GM23338 (cell line): ENCODE measurements at regions not wholly inside any gene's neighbourhood (a gene's known extent, or its start where the extent isn't known, plus 50 kb on each side); places are given as distances from the start of the nearest gene placed in this dataset.

Source experiments
- ATAC-seq: fragments of 200-7000 bp; cut with Tn5 transposase; 3 replicates; pipeline ENCODE4 v1.9.1; 2020
- DNase-seq: peaks from one replicate; pipeline ENCODE4 v3.0.0-alpha.2; 2015; ENCODE audit warnings: low spot score
- H2AFZ ChIP-seq: fragments of 200-600 bp; sonication (generic); 2 replicates; pipeline ENCODE4 v1.8.0; 2016; ENCODE audit warnings: antibody characterized with exemption, mild to moderate bottlenecking, moderate library complexity
- H3F3A ChIP-seq: fragments of 200-600 bp; sonication (generic); replicated peaks from 2 replicates; pipeline ENCODE4 v1.8.0; 2017; ENCODE audit warnings: antibody characterized with exemption, mixed run types, low read depth
- H3K27ac ChIP-seq: fragments of 200-600 bp; sonication (generic); 2 replicates; pipeline ENCODE4 v1.6.1; 2016; ENCODE audit warnings: low read depth
- H3K27me3 ChIP-seq: fragments of 200-600 bp; sonication (generic); 2 replicates; pipeline ENCODE4 v1.8.0; 2016; ENCODE audit warnings: mild to moderate bottlenecking, mixed run types, moderate library complexity; ENCODE audit not compliant: insufficient read depth
- H3K36me3 ChIP-seq: fragments of 200-600 bp; sonication (generic); 2 replicates; pipeline ENCODE4 v1.8.0; 2016; ENCODE audit warnings: mild to moderate bottlenecking; ENCODE audit not compliant: insufficient read depth
- H3K4me1 ChIP-seq: fragments of 200-600 bp; sonication (generic); 2 replicates; pipeline ENCODE4 v1.8.0; 2016; ENCODE audit warnings: mild to moderate bottlenecking, moderate library complexity; ENCODE audit not compliant: insufficient read depth
- H3K4me2 ChIP-seq: fragments of 200-600 bp; sonication (generic); 2 replicates; pipeline ENCODE4 v1.7.1; 2017; ENCODE audit warnings: mixed run types
- H3K4me3 ChIP-seq: fragments of 200-600 bp; sonication (generic); 2 replicates; pipeline ENCODE4 v1.6.1; 2016; ENCODE audit warnings: mixed run types
- H3K79me2 ChIP-seq: fragments of 200-600 bp; sonication (generic); replicated peaks from 2 replicates; pipeline ENCODE4 v1.8.0; 2017; ENCODE audit warnings: mild to moderate bottlenecking; ENCODE audit not compliant: insufficient read depth
- H3K9me2 ChIP-seq: fragments of 200-600 bp; sonication (generic); 2 replicates; pipeline ENCODE4 v1.8.0; 2017; ENCODE audit not compliant: insufficient read depth
- H4K20me1 ChIP-seq: fragments of 200-600 bp; sonication (generic); replicated peaks from 2 replicates; pipeline ENCODE4 v1.8.0; 2017; ENCODE audit warnings: mild to moderate bottlenecking; ENCODE audit not compliant: insufficient read depth
- H3K27ac Mint-ChIP-seq: 2 replicates; pipeline ENCODE4 v1.8.0; 2020; ENCODE audit warnings: inconsistent platforms, mild to moderate bottlenecking, moderate library complexity, mixed read lengths
- H3K27me3 Mint-ChIP-seq: 3 replicates; pipeline ENCODE4 v1.8.0; 2022; ENCODE audit warnings: low read depth, mild to moderate bottlenecking, moderate library complexity, mixed read lengths, inconsistent platforms; ENCODE audit not compliant: insufficient read depth, poor library complexity
- H3K36me3 Mint-ChIP-seq: 3 replicates; pipeline ENCODE4 v1.8.0; 2021; ENCODE audit warnings: low read depth, mild to moderate bottlenecking, inconsistent platforms, moderate library complexity, mixed read lengths
- H3K4me1 Mint-ChIP-seq: 3 replicates; pipeline ENCODE4 v1.8.0; 2020; ENCODE audit warnings: mild to moderate bottlenecking, inconsistent platforms, mixed read lengths
- H3K4me3 Mint-ChIP-seq: 3 replicates; pipeline ENCODE4 v1.8.0; 2021; ENCODE audit warnings: moderate library complexity, mild to moderate bottlenecking, inconsistent platforms, mixed read lengths
- H3K9me3 Mint-ChIP-seq: 3 replicates; pipeline ENCODE4 v1.8.0; 2020; ENCODE audit warnings: moderate library complexity, mild to moderate bottlenecking, inconsistent platforms, mixed read lengths
- CREB1 ChIP-seq: fragments of 250-450 bp; sonication (Bioruptor Pico); IDR thresholded peaks from 2 replicates; pipeline ENCODE4 v1.5.0; 2020; ENCODE audit warnings: low read depth, mild to moderate bottlenecking, moderate library complexity
- EZH2 ChIP-seq: fragments of 200-600 bp; sonication (generic); IDR thresholded peaks from one replicate; pipeline ENCODE4 v1.8.0; 2017; ENCODE audit warnings: antibody characterized with exemption, mild to moderate bottlenecking, low read depth; ENCODE audit not compliant: unreplicated experiment
- EZH2phosphoT487 ChIP-seq: fragments of 200-600 bp; sonication (generic); IDR thresholded peaks from one replicate; pipeline ENCODE4 v1.8.1; 2018; ENCODE audit warnings: antibody characterized with exemption; ENCODE audit not compliant: unreplicated experiment
- JUNB ChIP-seq: IDR thresholded peaks from one replicate; pipeline ENCODE4 v1.6.1; 2016; ENCODE audit warnings: antibody characterized with exemption; ENCODE audit not compliant: unreplicated experiment
- NANOG ChIP-seq: IDR thresholded peaks from 2 replicates; pipeline ENCODE4 v1.6.1; 2016; ENCODE audit warnings: antibody characterized with exemption, borderline replicate concordance
- POLR2AphosphoS5 ChIP-seq: IDR thresholded peaks from 2 replicates; pipeline ENCODE4 v1.6.1; 2016; ENCODE audit warnings: antibody characterized with exemption, low read depth
- STAT1 ChIP-seq: IDR thresholded peaks from one replicate; pipeline ENCODE4 v1.6.1; 2016; ENCODE audit warnings: antibody characterized with exemption; ENCODE audit not compliant: unreplicated experiment
- ZNF114 ChIP-seq: fragments of 250-450 bp; sonication (Bioruptor Pico); IDR thresholded peaks from 2 replicates; pipeline ENCODE4 v1.5.0; 2020; ENCODE audit warnings: mild to moderate bottlenecking, moderate library complexity
- ZNF331 ChIP-seq: fragments of 250-450 bp; sonication (Bioruptor Pico); IDR thresholded peaks from 2 replicates; pipeline ENCODE4 v1.5.0; 2020; ENCODE audit warnings: low read depth, mild to moderate bottlenecking, moderate library complexity
- TF ChIP-seq, protein P1 (sequence below): IDR thresholded peaks from one replicate; pipeline ENCODE4 v1.6.1; 2018; ENCODE audit warnings: antibody characterized with exemption; ENCODE audit not compliant: unreplicated experiment
- TF ChIP-seq, protein P2 (sequence below), 2 experiments: fragments of 200-600 bp in 1 of 2; sonication (generic) in 1 of 2; conservative IDR thresholded peaks; 2 replicates each; pipeline versions ENCODE4 v1.5.1 to v1.6.1; 2016 to 2017; ENCODE audit warnings: antibody characterized with exemption in 2 of 2, low read depth in 2 of 2, mild to moderate bottlenecking in 2 of 2, moderate library complexity in 1 of 2
- TF ChIP-seq, protein P3 (sequence below): IDR thresholded peaks from 2 replicates; pipeline ENCODE4 v1.6.1; 2016; ENCODE audit warnings: antibody characterized with exemption
- TF ChIP-seq, protein P4 (sequence below): fragments of 250-450 bp; sonication (Bioruptor Pico); IDR thresholded peaks from 2 replicates; pipeline ENCODE4 v1.5.0; 2020; ENCODE audit warnings: mild to moderate bottlenecking, moderate library complexity

DNA sequence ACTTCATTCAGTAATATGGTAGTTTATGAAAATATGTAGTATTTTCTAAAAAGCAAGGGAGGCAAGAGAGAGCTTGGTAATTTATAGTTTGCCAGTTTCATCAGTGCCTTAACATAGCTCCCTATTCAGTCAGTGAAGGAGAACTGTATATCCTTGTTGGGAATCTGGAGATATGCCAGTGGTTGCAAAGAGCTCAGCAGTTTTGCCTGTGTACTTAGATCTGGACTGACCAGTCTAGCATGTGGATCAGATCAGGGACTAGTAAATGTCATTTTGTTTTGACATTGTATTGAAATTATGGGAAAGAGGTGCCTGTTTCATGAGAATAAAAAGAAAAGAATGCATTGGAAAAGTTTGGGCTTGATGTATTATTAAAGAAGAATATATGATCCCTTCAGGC is 88.6 kb downstream of the ZIC3 start (continued):
- TF ChIP-seq, protein P1, sequence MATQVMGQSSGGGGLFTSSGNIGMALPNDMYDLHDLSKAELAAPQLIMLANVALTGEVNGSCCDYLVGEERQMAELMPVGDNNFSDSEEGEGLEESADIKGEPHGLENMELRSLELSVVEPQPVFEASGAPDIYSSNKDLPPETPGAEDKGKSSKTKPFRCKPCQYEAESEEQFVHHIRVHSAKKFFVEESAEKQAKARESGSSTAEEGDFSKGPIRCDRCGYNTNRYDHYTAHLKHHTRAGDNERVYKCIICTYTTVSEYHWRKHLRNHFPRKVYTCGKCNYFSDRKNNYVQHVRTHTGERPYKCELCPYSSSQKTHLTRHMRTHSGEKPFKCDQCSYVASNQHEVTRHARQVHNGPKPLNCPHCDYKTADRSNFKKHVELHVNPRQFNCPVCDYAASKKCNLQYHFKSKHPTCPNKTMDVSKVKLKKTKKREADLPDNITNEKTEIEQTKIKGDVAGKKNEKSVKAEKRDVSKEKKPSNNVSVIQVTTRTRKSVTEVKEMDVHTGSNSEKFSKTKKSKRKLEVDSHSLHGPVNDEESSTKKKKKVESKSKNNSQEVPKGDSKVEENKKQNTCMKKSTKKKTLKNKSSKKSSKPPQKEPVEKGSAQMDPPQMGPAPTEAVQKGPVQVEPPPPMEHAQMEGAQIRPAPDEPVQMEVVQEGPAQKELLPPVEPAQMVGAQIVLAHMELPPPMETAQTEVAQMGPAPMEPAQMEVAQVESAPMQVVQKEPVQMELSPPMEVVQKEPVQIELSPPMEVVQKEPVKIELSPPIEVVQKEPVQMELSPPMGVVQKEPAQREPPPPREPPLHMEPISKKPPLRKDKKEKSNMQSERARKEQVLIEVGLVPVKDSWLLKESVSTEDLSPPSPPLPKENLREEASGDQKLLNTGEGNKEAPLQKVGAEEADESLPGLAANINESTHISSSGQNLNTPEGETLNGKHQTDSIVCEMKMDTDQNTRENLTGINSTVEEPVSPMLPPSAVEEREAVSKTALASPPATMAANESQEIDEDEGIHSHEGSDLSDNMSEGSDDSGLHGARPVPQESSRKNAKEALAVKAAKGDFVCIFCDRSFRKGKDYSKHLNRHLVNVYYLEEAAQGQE: no peak
- TF ChIP-seq STAT1: no peak

DNA sequence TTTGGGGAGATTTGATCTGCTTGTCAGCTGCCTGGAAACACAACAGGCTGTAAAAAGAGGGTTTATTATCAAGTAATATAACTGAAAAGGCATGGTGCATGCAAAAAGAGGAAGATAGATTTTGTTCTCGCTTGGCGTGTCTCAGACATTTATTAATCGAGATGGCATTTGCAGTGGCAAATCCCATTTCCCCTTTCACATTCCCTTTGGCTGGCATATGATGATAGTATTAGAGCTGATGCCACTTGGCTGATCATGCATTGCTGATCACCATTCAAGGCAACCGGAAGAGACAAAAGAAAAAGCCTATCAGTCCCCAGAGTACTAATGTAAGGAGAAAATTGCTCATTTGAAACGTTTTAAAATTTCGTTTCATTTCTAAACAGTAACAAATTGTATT is 101.8 kb downstream of the ZIC3 start:
- H3K4me3 Mint-ChIP-seq: no peak overlapping the region
- no peaks in the 10 kb centered on the region for H3F3A ChIP-seq
- DNase-seq (no peak), ATAC-seq (no peak)
- H3K4me2 ChIP-seq: no peak overlapping the region
- H3K4me1 ChIP-seq: no peaks in the 10 kb centered on the region
- H3K4me3 ChIP-seq: no peak overlapping the region
- no peaks in the 10 kb centered on the region for H3K27me3 ChIP-seq
- no peaks in the 10 kb centered on the region for H3K79me2 ChIP-seq
- no peaks in the 10 kb centered on the region for H4K20me1 ChIP-seq
- H3K9me3 Mint-ChIP-seq: peaks cover 15% of the 10 kb centered on the region
- H3K27ac ChIP-seq: no peak overlapping the region
- peaks cover 12% of the 10 kb centered on the region for H3K36me3 Mint-ChIP-seq
- H3K27ac Mint-ChIP-seq: no peak overlapping the region
- H3K36me3 ChIP-seq: no peaks in the 10 kb centered on the region
- H3K4me1 Mint-ChIP-seq: no peaks in the 10 kb centered on the region; the same call in 2 of the 3 replicates
- H3K9me2 ChIP-seq: no peaks in the 10 kb centered on the region
- H2AFZ ChIP-seq: no peak overlapping the region
- H3K27me3 Mint-ChIP-seq: peaks cover 3% of the 10 kb centered on the region
- TF ChIP-seq, protein P2, sequence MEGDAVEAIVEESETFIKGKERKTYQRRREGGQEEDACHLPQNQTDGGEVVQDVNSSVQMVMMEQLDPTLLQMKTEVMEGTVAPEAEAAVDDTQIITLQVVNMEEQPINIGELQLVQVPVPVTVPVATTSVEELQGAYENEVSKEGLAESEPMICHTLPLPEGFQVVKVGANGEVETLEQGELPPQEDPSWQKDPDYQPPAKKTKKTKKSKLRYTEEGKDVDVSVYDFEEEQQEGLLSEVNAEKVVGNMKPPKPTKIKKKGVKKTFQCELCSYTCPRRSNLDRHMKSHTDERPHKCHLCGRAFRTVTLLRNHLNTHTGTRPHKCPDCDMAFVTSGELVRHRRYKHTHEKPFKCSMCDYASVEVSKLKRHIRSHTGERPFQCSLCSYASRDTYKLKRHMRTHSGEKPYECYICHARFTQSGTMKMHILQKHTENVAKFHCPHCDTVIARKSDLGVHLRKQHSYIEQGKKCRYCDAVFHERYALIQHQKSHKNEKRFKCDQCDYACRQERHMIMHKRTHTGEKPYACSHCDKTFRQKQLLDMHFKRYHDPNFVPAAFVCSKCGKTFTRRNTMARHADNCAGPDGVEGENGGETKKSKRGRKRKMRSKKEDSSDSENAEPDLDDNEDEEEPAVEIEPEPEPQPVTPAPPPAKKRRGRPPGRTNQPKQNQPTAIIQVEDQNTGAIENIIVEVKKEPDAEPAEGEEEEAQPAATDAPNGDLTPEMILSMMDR (conservative IDR thresholded peaks at IDR 0.05; ENCODE audit: low read depth in 2 of 2): no peak
- TF ChIP-seq POLR2AphosphoS5 (no peak), CREB1 (CRISPR knock-in tag) (no peak), ZNF331 (CRISPR knock-in tag) (no peak), ZNF114 (CRISPR knock-in tag) (no peak), STAT1 (no peak), EZH2phosphoT487 (no peak), JUNB (no peak), NANOG (no peak), EZH2 (no peak)
- TF ChIP-seq, protein P3, sequence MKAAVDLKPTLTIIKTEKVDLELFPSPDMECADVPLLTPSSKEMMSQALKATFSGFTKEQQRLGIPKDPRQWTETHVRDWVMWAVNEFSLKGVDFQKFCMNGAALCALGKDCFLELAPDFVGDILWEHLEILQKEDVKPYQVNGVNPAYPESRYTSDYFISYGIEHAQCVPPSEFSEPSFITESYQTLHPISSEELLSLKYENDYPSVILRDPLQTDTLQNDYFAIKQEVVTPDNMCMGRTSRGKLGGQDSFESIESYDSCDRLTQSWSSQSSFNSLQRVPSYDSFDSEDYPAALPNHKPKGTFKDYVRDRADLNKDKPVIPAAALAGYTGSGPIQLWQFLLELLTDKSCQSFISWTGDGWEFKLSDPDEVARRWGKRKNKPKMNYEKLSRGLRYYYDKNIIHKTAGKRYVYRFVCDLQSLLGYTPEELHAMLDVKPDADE: no peak
- TF ChIP-seq, protein P4, sequence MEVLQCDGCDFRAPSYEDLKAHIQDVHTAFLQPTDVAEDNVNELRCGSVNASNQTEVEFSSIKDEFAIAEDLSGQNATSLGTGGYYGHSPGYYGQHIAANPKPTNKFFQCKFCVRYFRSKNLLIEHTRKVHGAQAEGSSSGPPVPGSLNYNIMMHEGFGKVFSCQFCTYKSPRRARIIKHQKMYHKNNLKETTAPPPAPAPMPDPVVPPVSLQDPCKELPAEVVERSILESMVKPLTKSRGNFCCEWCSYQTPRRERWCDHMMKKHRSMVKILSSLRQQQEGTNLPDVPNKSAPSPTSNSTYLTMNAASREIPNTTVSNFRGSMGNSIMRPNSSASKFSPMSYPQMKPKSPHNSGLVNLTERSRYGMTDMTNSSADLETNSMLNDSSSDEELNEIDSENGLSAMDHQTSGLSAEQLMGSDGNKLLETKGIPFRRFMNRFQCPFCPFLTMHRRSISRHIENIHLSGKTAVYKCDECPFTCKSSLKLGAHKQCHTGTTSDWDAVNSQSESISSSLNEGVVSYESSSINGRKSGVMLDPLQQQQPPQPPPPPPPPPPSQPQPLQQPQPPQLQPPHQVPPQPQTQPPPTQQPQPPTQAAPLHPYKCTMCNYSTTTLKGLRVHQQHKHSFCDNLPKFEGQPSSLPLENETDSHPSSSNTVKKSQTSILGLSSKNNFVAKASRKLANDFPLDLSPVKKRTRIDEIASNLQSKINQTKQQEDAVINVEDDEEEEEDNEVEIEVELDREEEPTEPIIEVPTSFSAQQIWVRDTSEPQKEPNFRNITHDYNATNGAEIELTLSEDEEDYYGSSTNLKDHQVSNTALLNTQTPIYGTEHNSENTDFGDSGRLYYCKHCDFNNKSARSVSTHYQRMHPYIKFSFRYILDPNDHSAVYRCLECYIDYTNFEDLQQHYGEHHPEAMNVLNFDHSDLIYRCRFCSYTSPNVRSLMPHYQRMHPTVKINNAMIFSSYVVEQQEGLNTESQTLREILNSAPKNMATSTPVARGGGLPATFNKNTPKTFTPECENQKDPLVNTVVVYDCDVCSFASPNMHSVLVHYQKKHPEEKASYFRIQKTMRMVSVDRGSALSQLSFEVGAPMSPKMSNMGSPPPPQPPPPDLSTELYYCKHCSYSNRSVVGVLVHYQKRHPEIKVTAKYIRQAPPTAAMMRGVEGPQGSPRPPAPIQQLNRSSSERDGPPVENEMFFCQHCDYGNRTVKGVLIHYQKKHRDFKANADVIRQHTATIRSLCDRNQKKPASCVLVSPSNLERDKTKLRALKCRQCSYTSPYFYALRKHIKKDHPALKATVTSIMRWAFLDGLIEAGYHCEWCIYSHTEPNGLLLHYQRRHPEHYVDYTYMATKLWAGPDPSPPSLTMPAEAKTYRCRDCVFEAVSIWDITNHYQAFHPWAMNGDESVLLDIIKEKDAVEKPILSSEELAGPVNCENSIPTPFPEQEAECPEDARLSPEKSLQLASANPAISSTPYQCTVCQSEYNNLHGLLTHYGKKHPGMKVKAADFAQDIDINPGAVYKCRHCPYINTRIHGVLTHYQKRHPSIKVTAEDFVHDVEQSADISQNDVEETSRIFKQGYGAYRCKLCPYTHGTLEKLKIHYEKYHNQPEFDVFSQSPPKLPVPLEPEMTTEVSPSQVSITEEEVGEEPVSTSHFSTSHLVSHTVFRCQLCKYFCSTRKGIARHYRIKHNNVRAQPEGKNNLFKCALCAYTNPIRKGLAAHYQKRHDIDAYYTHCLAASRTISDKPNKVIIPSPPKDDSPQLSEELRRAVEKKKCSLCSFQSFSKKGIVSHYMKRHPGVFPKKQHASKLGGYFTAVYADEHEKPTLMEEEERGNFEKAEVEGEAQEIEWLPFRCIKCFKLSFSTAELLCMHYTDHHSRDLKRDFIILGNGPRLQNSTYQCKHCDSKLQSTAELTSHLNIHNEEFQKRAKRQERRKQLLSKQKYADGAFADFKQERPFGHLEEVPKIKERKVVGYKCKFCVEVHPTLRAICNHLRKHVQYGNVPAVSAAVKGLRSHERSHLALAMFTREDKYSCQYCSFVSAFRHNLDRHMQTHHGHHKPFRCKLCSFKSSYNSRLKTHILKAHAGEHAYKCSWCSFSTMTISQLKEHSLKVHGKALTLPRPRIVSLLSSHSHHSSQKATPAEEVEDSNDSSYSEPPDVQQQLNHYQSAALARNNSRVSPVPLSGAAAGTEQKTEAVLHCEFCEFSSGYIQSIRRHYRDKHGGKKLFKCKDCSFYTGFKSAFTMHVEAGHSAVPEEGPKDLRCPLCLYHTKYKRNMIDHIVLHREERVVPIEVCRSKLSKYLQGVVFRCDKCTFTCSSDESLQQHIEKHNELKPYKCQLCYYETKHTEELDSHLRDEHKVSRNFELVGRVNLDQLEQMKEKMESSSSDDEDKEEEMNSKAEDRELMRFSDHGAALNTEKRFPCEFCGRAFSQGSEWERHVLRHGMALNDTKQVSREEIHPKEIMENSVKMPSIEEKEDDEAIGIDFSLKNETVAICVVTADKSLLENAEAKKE (CRISPR knock-in tag): no peak
